AG08396 (cell line): ENCODE measurements at regions not wholly inside any gene's neighbourhood (a gene's known extent, or its start where the extent isn't known, plus 50 kb on each side); places are given as distances from the start of the nearest gene placed in this dataset.
"Not testable (repeated sequence)": the region's sequence is repeated elsewhere in the genome, so short reads cannot be mapped to it uniquely, and the experiment has no call there.

ENCODE experiments used
- DNase-seq: peaks from one replicate; pipeline ENCODE4 v3.0.0; 2012; ENCODE audit warnings: low spot score, mixed read lengths

- DNase-seq, result no peak
Measured at GRCh38 chr16:65312071-65312470, 190.2 kb upstream of the CDH11 start.

GRCh38 chr16:65310491-65310890 lies 188.6 kb upstream of the CDH11 start:
- DNase-seq, result not testable (repeated sequence)

GRCh38 chr16:65309354-65309753 lies 187.5 kb upstream of the CDH11 start:
- no peak for DNase-seq

- DNase-seq, result no peak
Measured at GRCh38 chr16:65308506-65308905, 186.6 kb upstream of the CDH11 start.

GRCh38 chr16:65307286-65307685 lies 185.4 kb upstream of the CDH11 start:
- no peak for DNase-seq

GRCh38 chr16:65306722-65307121 lies 184.9 kb upstream of the CDH11 start:
- DNase-seq, result no peak

GRCh38 chr16:65306300-65306699 lies 184.4 kb upstream of the CDH11 start:
- DNase-seq, result no peak

GRCh38 chr16:65305266-65305959 lies 183.6 kb upstream of the CDH11 start:
- DNase-seq, result no peak

GRCh38 chr16:65301029-65301428 lies 179.2 kb upstream of the CDH11 start:
- no peak for DNase-seq

GRCh38 chr16:65297453-65297852 lies 175.6 kb upstream of the CDH11 start:
- DNase-seq, result no peak

- no peak for DNase-seq
Measured at GRCh38 chr16:65295527-65295926, 173.7 kb upstream of the CDH11 start.

GRCh38 chr16:65294708-65295107 lies 172.8 kb upstream of the CDH11 start:
- DNase-seq, result no peak

- no peak for DNase-seq
Measured at GRCh38 chr16:65294165-65294564, 172.3 kb upstream of the CDH11 start.

GRCh38 chr16:65289022-65289421 lies 167.2 kb upstream of the CDH11 start:
- no peak for DNase-seq

- DNase-seq, result no peak
Measured at GRCh38 chr16:65287307-65287706, 165.4 kb upstream of the CDH11 start.

GRCh38 chr16:65285128-65286048 lies 163.5 kb upstream of the CDH11 start:
- DNase-seq, result peak; percentile 10

- DNase-seq, result no peak
Measured at GRCh38 chr16:65284626-65285025, 162.8 kb upstream of the CDH11 start.

- DNase-seq, result no peak
Measured at GRCh38 chr16:65283181-65283651, 161.4 kb upstream of the CDH11 start.

- DNase-seq, result no peak
Measured at GRCh38 chr16:65281586-65281985, 159.7 kb upstream of the CDH11 start.

GRCh38 chr16:65280845-65281512 lies 159.1 kb upstream of the CDH11 start:
- DNase-seq, result no peak

- no peak for DNase-seq
Measured at GRCh38 chr16:65279576-65279975, 157.7 kb upstream of the CDH11 start.

- no peak for DNase-seq
Measured at GRCh38 chr16:65278874-65279273, 157.0 kb upstream of the CDH11 start.

- DNase-seq, result no peak
Measured at GRCh38 chr16:65274566-65274965, 152.7 kb upstream of the CDH11 start.
